Karpas-422 (cell line): ENCODE measurements at regions not wholly inside any gene's neighbourhood (a gene's known extent, or its start where the extent isn't known, plus 50 kb on each side); places are given as distances from the start of the nearest gene placed in this dataset.

ENCODE experiments used
- DNase-seq: peaks from one replicate; pipeline ENCODE4 v3.0.0-alpha.2; 2015
- H2AFZ ChIP-seq: fragments of 200-600 bp; sonication (generic); 2 replicates; pipeline ENCODE4 v1.6.1; 2014; ENCODE audit warnings: antibody characterized with exemption, low read length, mixed read lengths
- H3K27ac ChIP-seq: fragments of 200-600 bp; sonication (generic); 2 replicates; pipeline ENCODE4 v1.5.1; 2014; ENCODE audit warnings: mild to moderate bottlenecking, low read length, moderate library complexity
- H3K27me3 ChIP-seq: fragments of 200-600 bp; sonication (generic); 2 replicates; pipeline ENCODE4 v1.6.1; 2014; ENCODE audit warnings: low read length, mixed read lengths
- H3K36me3 ChIP-seq: fragments of 200-600 bp; sonication (generic); 2 replicates; pipeline ENCODE4 v1.6.1; 2014; ENCODE audit warnings: low read length, mixed read lengths; ENCODE audit not compliant: insufficient read depth
- H3K4me1 ChIP-seq: fragments of 200-600 bp; sonication (generic); 2 replicates; pipeline ENCODE4 v1.6.1; 2014; ENCODE audit warnings: mild to moderate bottlenecking, low read length, mixed read lengths
- H3K4me2 ChIP-seq: fragments of 200-600 bp; sonication (generic); 2 replicates; pipeline ENCODE4 v1.6.1; 2014; ENCODE audit warnings: low read length, low read depth, mild to moderate bottlenecking; ENCODE audit not compliant: poor library complexity, severe bottlenecking
- H3K4me3 ChIP-seq: fragments of 200-600 bp; sonication (generic); 2 replicates; pipeline ENCODE4 v1.5.1; 2014; ENCODE audit warnings: mild to moderate bottlenecking, antibody characterized with exemption, low read length, mixed read lengths
- H3K79me2 ChIP-seq: fragments of 200-600 bp; sonication (generic); 2 replicates; pipeline ENCODE4 v1.6.1; 2014; ENCODE audit warnings: mild to moderate bottlenecking, low read length, mixed read lengths
- H3K9ac ChIP-seq: fragments of 200-600 bp; sonication (generic); 2 replicates; pipeline ENCODE4 v1.6.0; 2014; ENCODE audit warnings: low read length
- H3K9me2 ChIP-seq: fragments of 200-600 bp; sonication (generic), shearing (Covaris generic); replicated peaks from 2 replicates; pipeline ENCODE4 v1.6.0; 2014; ENCODE audit warnings: mild to moderate bottlenecking, low read length, moderate library complexity; ENCODE audit not compliant: insufficient read depth
- H3K9me3 ChIP-seq: fragments of 300-700, 200-600 bp; sonication (generic); 2 replicates; pipeline ENCODE4 v1.6.1; 2014; ENCODE audit warnings: low read length, mixed read lengths
- H4K20me1 ChIP-seq: fragments of 200-600 bp; sonication (generic); 2 replicates; pipeline ENCODE4 v1.6.1; 2014; ENCODE audit warnings: mild to moderate bottlenecking, antibody characterized with exemption, low read length, low read depth; ENCODE audit not compliant: insufficient read depth

- H3K4me3 ChIP-seq, result no peak overlapping the region
- H3K27me3 ChIP-seq, result no peaks in the 10 kb centered on the region
- H3K36me3 ChIP-seq, result no peaks in the 10 kb centered on the region
- no peak for DNase-seq
- no peak overlapping the region for H2AFZ ChIP-seq
- H3K4me1 ChIP-seq, result no peaks in the 10 kb centered on the region
- H3K79me2 ChIP-seq, result no peaks in the 10 kb centered on the region
- no peaks in the 10 kb centered on the region for H4K20me1 ChIP-seq
- no peaks in the 10 kb centered on the region for H3K9me3 ChIP-seq
- H3K9me2 ChIP-seq, result no peaks in the 10 kb centered on the region
- H3K9ac ChIP-seq, result no peak overlapping the region
- no peak overlapping the region for H3K27ac ChIP-seq
- H3K4me2 ChIP-seq, result no peak overlapping the region
These were observed 166.8 kb upstream of the COL8A1 start for GRCh38 chr3:99471353-99472323.

- no peaks in the 10 kb centered on the region for H3K36me3 ChIP-seq
- no peaks in the 10 kb centered on the region for H3K27me3 ChIP-seq
- H3K9ac ChIP-seq, result no peak overlapping the region
- H2AFZ ChIP-seq, result no peak overlapping the region
- H3K27ac ChIP-seq, result no peak overlapping the region
- no peak for DNase-seq
- H4K20me1 ChIP-seq, result no peaks in the 10 kb centered on the region
- no peak overlapping the region for H3K4me3 ChIP-seq
- no peaks in the 10 kb centered on the region for H3K9me3 ChIP-seq
- H3K4me2 ChIP-seq, result no peak overlapping the region
- H3K9me2 ChIP-seq, result no peaks in the 10 kb centered on the region
- H3K4me1 ChIP-seq, result no peaks in the 10 kb centered on the region
- H3K79me2 ChIP-seq, result no peaks in the 10 kb centered on the region
These were observed 167.6 kb upstream of the COL8A1 start for GRCh38 chr3:99470841-99471240.

- Histone ChIP-seq H3K9me3 (no peaks in the 10 kb centered on the region), H3K27ac (no peak overlapping the region), H3K4me1 (no peaks in the 10 kb centered on the region), H4K20me1 (no peaks in the 10 kb centered on the region), H3K79me2 (no peaks in the 10 kb centered on the region), H3K4me2 (no peak overlapping the region), H3K36me3 (no peaks in the 10 kb centered on the region), H3K9ac (no peak overlapping the region), H3K27me3 (no peaks in the 10 kb centered on the region), H3K9me2 (no peaks in the 10 kb centered on the region), H2AFZ (no peak overlapping the region), H3K4me3 (no peak overlapping the region)
- no peak for DNase-seq
These were observed 169.5 kb upstream of the COL8A1 start for GRCh38 chr3:99468918-99469317.

- H3K9ac ChIP-seq, result no peak overlapping the region
- no peaks in the 10 kb centered on the region for H3K79me2 ChIP-seq
- DNase-seq, result no peak
- H3K4me1 ChIP-seq, result no peaks in the 10 kb centered on the region
- no peak overlapping the region for H2AFZ ChIP-seq
- no peak overlapping the region for H3K27ac ChIP-seq
- H4K20me1 ChIP-seq, result no peaks in the 10 kb centered on the region
- no peaks in the 10 kb centered on the region for H3K36me3 ChIP-seq
- no peak overlapping the region for H3K4me3 ChIP-seq
- H3K9me3 ChIP-seq, result no peaks in the 10 kb centered on the region
- H3K4me2 ChIP-seq, result no peak overlapping the region
- H3K27me3 ChIP-seq, result no peaks in the 10 kb centered on the region
- no peaks in the 10 kb centered on the region for H3K9me2 ChIP-seq
These were observed 171.0 kb upstream of the COL8A1 start for GRCh38 chr3:99467420-99467819.

- Histone ChIP-seq H3K9me3 (no peaks in the 10 kb centered on the region), H3K4me2 (no peak overlapping the region), H3K9me2 (no peaks in the 10 kb centered on the region), H3K79me2 (no peaks in the 10 kb centered on the region), H3K4me3 (no peak overlapping the region), H3K36me3 (no peaks in the 10 kb centered on the region), H3K27me3 (no peaks in the 10 kb centered on the region), H3K4me1 (no peaks in the 10 kb centered on the region), H4K20me1 (no peaks in the 10 kb centered on the region), H3K9ac (no peak overlapping the region), H2AFZ (no peak overlapping the region), H3K27ac (no peak overlapping the region)
- no peak for DNase-seq
These were observed 172.1 kb upstream of the COL8A1 start for GRCh38 chr3:99466331-99466730.

GRCh38 chr3:99458013-99458412 is 180.4 kb upstream of the COL8A1 start:
- no peak overlapping the region for H3K27ac ChIP-seq
- H3K9me3 ChIP-seq, result no peaks in the 10 kb centered on the region
- no peak overlapping the region for H3K4me3 ChIP-seq
- no peak for DNase-seq
- H3K9me2 ChIP-seq, result no peaks in the 10 kb centered on the region
- no peaks in the 10 kb centered on the region for H3K36me3 ChIP-seq
- H3K79me2 ChIP-seq, result no peaks in the 10 kb centered on the region
- no peaks in the 10 kb centered on the region for H3K4me1 ChIP-seq
- no peak overlapping the region for H3K9ac ChIP-seq
- H3K4me2 ChIP-seq, result no peak overlapping the region
- no peaks in the 10 kb centered on the region for H3K27me3 ChIP-seq
- no peaks in the 10 kb centered on the region for H4K20me1 ChIP-seq
- no peak overlapping the region for H2AFZ ChIP-seq

GRCh38 chr3:99442599-99442998 is 195.8 kb upstream of the COL8A1 start:
- no peaks in the 10 kb centered on the region for H3K4me1 ChIP-seq
- H3K79me2 ChIP-seq, result no peaks in the 10 kb centered on the region
- H2AFZ ChIP-seq, result no peak overlapping the region
- H3K27ac ChIP-seq, result no peak overlapping the region
- no peaks in the 10 kb centered on the region for H4K20me1 ChIP-seq
- DNase-seq, result no peak
- H3K4me2 ChIP-seq, result no peak overlapping the region
- no peaks in the 10 kb centered on the region for H3K36me3 ChIP-seq
- no peaks in the 10 kb centered on the region for H3K9me2 ChIP-seq
- no peaks in the 10 kb centered on the region for H3K27me3 ChIP-seq
- H3K9me3 ChIP-seq, result no peaks in the 10 kb centered on the region
- no peak overlapping the region for H3K9ac ChIP-seq
- no peak overlapping the region for H3K4me3 ChIP-seq

- Histone ChIP-seq H3K27ac (no peak overlapping the region), H3K4me3 (no peak overlapping the region), H3K36me3 (no peaks in the 10 kb centered on the region), H3K4me2 (no peak overlapping the region), H3K9ac (no peak overlapping the region), H3K9me2 (no peaks in the 10 kb centered on the region), H3K9me3 (no peaks in the 10 kb centered on the region), H4K20me1 (no peaks in the 10 kb centered on the region), H3K4me1 (no peaks in the 10 kb centered on the region), H2AFZ (no peak overlapping the region), H3K79me2 (no peaks in the 10 kb centered on the region), H3K27me3 (no peaks in the 10 kb centered on the region)
- no peak for DNase-seq
These were observed 198.5 kb upstream of the COL8A1 start for GRCh38 chr3:99439892-99440291.
